Naive thymus-derived CD4-positive, alpha-beta T cell (primary cell): ENCODE measurements at regions not wholly inside any gene's neighbourhood (a gene's known extent, or its start where the extent isn't known, plus 50 kb on each side); places are given as distances from the start of the nearest gene placed in this dataset.

Source experiments
- ATAC-seq: fragments of 150-1000 bp; cut with Tn5 transposase; 2 replicates; pipeline ENCODE4 v1.10.0; 2021; ENCODE audit warnings: mild to moderate bottlenecking, moderate library complexity
- CTCF ChIA-PET: fragments of 350-600 bp; sonication (Branson Sonifier 250); formaldehyde crosslinking; loops from one replicate; lab custom pipeline; 2021; ENCODE audit warnings: antibody characterized with exemption; lab: Charles Lee
- POLR2A ChIA-PET: fragments of 350-600 bp; sonication (Branson Sonifier 250); formaldehyde crosslinking; loops from one replicate; lab custom pipeline; 2021; ENCODE audit warnings: antibody characterized with exemption, inconsistent platforms; lab: Charles Lee
- DNase-seq, 9 donors: peaks; one replicate each; pipeline versions ENCODE4 v3.0.0 to v3.0.0-alpha.2; 2020 to 2022; ENCODE audit warnings: mixed read lengths in 1 of 9
- H3K27ac ChIP-seq: one replicate; pipeline ENCODE4 v1.7.0; 2013; ENCODE audit warnings: mild to moderate bottlenecking, low read depth, low read length, moderate library complexity
- H3K27me3 ChIP-seq, 2 donors: one replicate each; pipeline ENCODE4 v1.7.0; 2013; ENCODE audit warnings: low read length in 2 of 2, mild to moderate bottlenecking in 2 of 2, moderate library complexity in 2 of 2; ENCODE audit not compliant: control insufficient read depth in 2 of 2, insufficient read depth in 2 of 2
- H3K36me3 ChIP-seq, 3 experiments: 1 replicate in 2 of 3; 2 replicates in 1 of 3; pipeline ENCODE4 v1.7.0; 2013; ENCODE audit warnings: low read length in 3 of 3, mild to moderate bottlenecking in 3 of 3, moderate library complexity in 1 of 3; ENCODE audit not compliant: insufficient read depth in 3 of 3, control insufficient read depth in 2 of 3
- H3K4me1 ChIP-seq, 2 donors: one replicate each; pipeline ENCODE4 v1.7.0; 2013; ENCODE audit warnings: low read length in 2 of 2, mild to moderate bottlenecking in 2 of 2, moderate library complexity in 1 of 2; ENCODE audit not compliant: control insufficient read depth in 2 of 2, insufficient read depth in 2 of 2
- H3K4me3 ChIP-seq: 2 replicates; pipeline ENCODE4 v1.7.0; 2013; ENCODE audit warnings: mild to moderate bottlenecking, low read length
- H3K9me3 ChIP-seq, 3 experiments: 1 replicate in 2 of 3; 2 replicates in 1 of 3; pipeline ENCODE4 v1.7.0; 2013; ENCODE audit warnings: low read length in 3 of 3; ENCODE audit not compliant: control insufficient read depth in 2 of 3
- H3K27ac Mint-ChIP-seq, 9 donors: one replicate each; pipeline ENCODE4 v1.8.0; 2020 to 2022; ENCODE audit warnings: mixed read lengths in 9 of 9, mild to moderate bottlenecking in 8 of 9, moderate library complexity in 5 of 9, inconsistent platforms in 2 of 9
- H3K27me3 Mint-ChIP-seq, 5 donors: one replicate each; pipeline ENCODE4 v1.8.0; 2021 to 2022; ENCODE audit warnings: mixed read lengths in 5 of 5, mild to moderate bottlenecking in 1 of 5
- H3K36me3 Mint-ChIP-seq, 5 donors: one replicate each; pipeline ENCODE4 v1.8.0; 2020 to 2022; ENCODE audit warnings: mixed read lengths in 5 of 5, mild to moderate bottlenecking in 3 of 5, inconsistent platforms in 1 of 5
- H3K4me1 Mint-ChIP-seq, 7 donors: one replicate each; pipeline ENCODE4 v1.8.0; 2020 to 2022; ENCODE audit warnings: mixed read lengths in 7 of 7, mild to moderate bottlenecking in 3 of 7, inconsistent platforms in 1 of 7
- H3K4me3 Mint-ChIP-seq, 10 donors: one replicate each; pipeline ENCODE4 v1.8.0; 2020 to 2022; ENCODE audit warnings: mild to moderate bottlenecking in 10 of 10, mixed read lengths in 10 of 10, moderate library complexity in 6 of 10, inconsistent platforms in 2 of 10
- H3K9me3 Mint-ChIP-seq, 11 donors: one replicate each; pipeline ENCODE4 v1.8.0; 2020 to 2022; ENCODE audit warnings: mixed read lengths in 11 of 11, mild to moderate bottlenecking in 4 of 11, inconsistent platforms in 1 of 11, moderate library complexity in 1 of 11
- intact Hi-C, 2 donors: fragments of 100-400 bp; cut with micrococcal nuclease; formaldehyde crosslinking; loops; one replicate each; pipeline ENCODE4 v1.15.1; 2023

DNA sequence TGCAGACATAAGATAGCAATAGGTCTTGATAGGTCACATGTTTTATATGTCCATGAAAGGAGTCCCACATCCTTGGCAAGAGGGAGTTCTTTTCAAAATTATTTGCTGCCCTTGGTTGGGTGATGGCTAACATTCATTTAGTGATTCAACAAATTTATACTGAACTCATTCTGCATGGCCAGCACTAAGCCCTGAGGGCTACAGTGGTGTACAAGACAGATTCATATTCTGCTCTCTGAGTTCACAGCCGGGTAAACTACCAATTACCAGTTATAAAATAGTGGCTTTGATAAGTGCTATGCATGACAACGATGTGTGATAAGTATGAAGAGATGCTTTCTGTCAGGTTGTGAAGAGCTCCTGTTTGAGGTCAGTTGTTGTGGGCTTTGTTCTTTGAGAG, 340.0 kb downstream of the GABRG2 start:
- Histone ChIP-seq H3K9me3 (no peaks in the 10 kb centered on the region), H3K4me1 (no peaks in the 10 kb centered on the region), H3K27me3 (no peaks in the 10 kb centered on the region), H3K4me3 (no peak overlapping the region), H3K36me3 (no peaks in the 10 kb centered on the region), H3K27ac (no peak overlapping the region)
- ChIA-PET POLR2A (no interaction called here), CTCF (no interaction called here)
- H3K27ac Mint-ChIP-seq = no peak overlapping the region
- DNase-seq (no peak), ATAC-seq (no peak)
- H3K4me3 Mint-ChIP-seq = no peak overlapping the region
- H3K4me1 Mint-ChIP-seq = peaks cover 0 to 2% (median 0%) of the 10 kb centered on the region in 7 donors
- no peaks in the 10 kb centered on the region for H3K27me3 Mint-ChIP-seq
- H3K36me3 Mint-ChIP-seq = no peaks in the 10 kb centered on the region
- intact Hi-C loops = no loop called here
- peaks cover 0 to 23% (median 2%) of the 10 kb centered on the region in 11 donors for H3K9me3 Mint-ChIP-seq

GRCh38 chr5:162410365-162410764, 342.8 kb downstream of the GABRG2 start:
- Mint-ChIP-seq H3K27ac (no peak overlapping the region), H3K4me1 (no peaks in the 10 kb centered on the region), H3K36me3 (no peaks in the 10 kb centered on the region), H3K4me3 (no peak overlapping the region), H3K9me3 (peaks cover 0 to 23% (median 3%) of the 10 kb centered on the region in 11 donors), H3K27me3 (no peaks in the 10 kb centered on the region)
- intact Hi-C loops = no loop called here
- no peaks in the 10 kb centered on the region for H3K4me1 ChIP-seq
- H3K4me3 ChIP-seq = no peak overlapping the region
- H3K27ac ChIP-seq = no peak overlapping the region
- ChIA-PET CTCF (no interaction called here), POLR2A (no interaction called here)
- H3K27me3 ChIP-seq = no peaks in the 10 kb centered on the region
- H3K36me3 ChIP-seq = no peaks in the 10 kb centered on the region
- ATAC-seq = no peak
- no peak for DNase-seq
- H3K9me3 ChIP-seq = no peaks in the 10 kb centered on the region

DNA sequence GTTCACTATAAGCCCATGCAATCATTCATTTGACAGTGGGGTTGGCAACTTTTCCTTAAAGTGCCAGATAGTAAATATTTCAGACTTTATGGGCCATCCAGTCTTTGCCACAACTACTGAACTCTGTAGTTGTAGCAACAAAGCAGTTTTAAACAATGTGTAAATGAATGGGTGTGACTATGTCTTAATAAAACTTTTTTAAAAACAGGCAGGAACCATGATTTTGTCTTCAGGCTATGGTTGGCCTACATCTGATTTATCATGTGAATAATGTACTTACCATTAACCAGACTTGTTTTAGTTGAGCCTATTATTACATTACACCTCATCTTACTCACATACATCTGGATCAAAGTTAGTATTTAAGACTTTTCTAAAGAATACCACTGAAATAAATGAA, 361.6 kb downstream of the GABRG2 start:
- CTCF ChIA-PET = no interaction called here
- peaks cover 0 to 16% (median 0%) of the 10 kb centered on the region in 11 donors for H3K9me3 Mint-ChIP-seq
- H3K4me1 Mint-ChIP-seq = no peaks in the 10 kb centered on the region
- H3K4me1 ChIP-seq = no peaks in the 10 kb centered on the region
- H3K27me3 ChIP-seq = no peaks in the 10 kb centered on the region
- ATAC-seq (no peak), DNase-seq (no peak)
- H3K36me3 ChIP-seq = no peaks in the 10 kb centered on the region
- no peaks in the 10 kb centered on the region for H3K9me3 ChIP-seq
- no peak overlapping the region for H3K4me3 ChIP-seq
- no peak overlapping the region for H3K27ac Mint-ChIP-seq
- no peak overlapping the region for H3K4me3 Mint-ChIP-seq
- no peaks in the 10 kb centered on the region for H3K27me3 Mint-ChIP-seq
- intact Hi-C loops = no loop called here
- POLR2A ChIA-PET = no interaction called here
- no peaks in the 10 kb centered on the region for H3K36me3 Mint-ChIP-seq
- no peak overlapping the region for H3K27ac ChIP-seq

GRCh38 chr5:162434281-162434680, 366.7 kb downstream of the GABRG2 start:
- Histone ChIP-seq H3K9me3 (no peaks in the 10 kb centered on the region), H3K36me3 (no peaks in the 10 kb centered on the region), H3K4me1 (no peaks in the 10 kb centered on the region), H3K4me3 (no peak overlapping the region), H3K27me3 (no peaks in the 10 kb centered on the region), H3K27ac (no peak overlapping the region)
- ATAC-seq (no peak), DNase-seq (no peak)
- ChIA-PET CTCF (no interaction called here), POLR2A (no interaction called here)
- no peaks in the 10 kb centered on the region for H3K27me3 Mint-ChIP-seq
- intact Hi-C loops = no loop called here
- H3K27ac Mint-ChIP-seq = no peak overlapping the region
- peaks cover 0 to 7% (median 2%) of the 10 kb centered on the region in 11 donors for H3K9me3 Mint-ChIP-seq
- no peaks in the 10 kb centered on the region for H3K36me3 Mint-ChIP-seq
- H3K4me1 Mint-ChIP-seq = no peaks in the 10 kb centered on the region
- no peak overlapping the region for H3K4me3 Mint-ChIP-seq

GRCh38 chr5:162436055-162436454, 368.5 kb downstream of the GABRG2 start:
- no peaks in the 10 kb centered on the region for H3K9me3 ChIP-seq
- no peaks in the 10 kb centered on the region for H3K27me3 ChIP-seq
- no peaks in the 10 kb centered on the region for H3K36me3 ChIP-seq
- no peak overlapping the region for H3K4me3 ChIP-seq
- ATAC-seq (no peak), DNase-seq (no peak)
- Mint-ChIP-seq H3K36me3 (no peaks in the 10 kb centered on the region), H3K4me3 (no peak overlapping the region), H3K4me1 (no peaks in the 10 kb centered on the region), H3K27me3 (no peaks in the 10 kb centered on the region), H3K9me3 (peaks cover 0 to 13% (median 6%) of the 10 kb centered on the region in 11 donors), H3K27ac (no peak overlapping the region)
- no peaks in the 10 kb centered on the region for H3K4me1 ChIP-seq
- no peak overlapping the region for H3K27ac ChIP-seq
- ChIA-PET POLR2A (no interaction called here), CTCF (no interaction called here)
- intact Hi-C loops = no loop called here

- no peaks in the 10 kb centered on the region for H3K4me1 ChIP-seq
- Mint-ChIP-seq H3K9me3 (peaks cover 0 to 18% (median 3%) of the 10 kb centered on the region in 11 donors), H3K4me1 (no peaks in the 10 kb centered on the region), H3K4me3 (no peak overlapping the region), H3K27me3 (no peaks in the 10 kb centered on the region), H3K27ac (no peak overlapping the region), H3K36me3 (no peaks in the 10 kb centered on the region)
- H3K27me3 ChIP-seq = no peaks in the 10 kb centered on the region
- ATAC-seq (no peak), DNase-seq (no peak)
- H3K27ac ChIP-seq = no peak overlapping the region
- intact Hi-C loops = no loop called here
- no peaks in the 10 kb centered on the region for H3K36me3 ChIP-seq
- no peaks in the 10 kb centered on the region for H3K9me3 ChIP-seq
- ChIA-PET CTCF (no interaction called here), POLR2A (no interaction called here)
- no peak overlapping the region for H3K4me3 ChIP-seq
These were observed 376.7 kb downstream of the GABRG2 start for GRCh38 chr5:162444129-162444762.

- Mint-ChIP-seq H3K4me1 (no peaks in the 10 kb centered on the region), H3K36me3 (peaks cover 0 to 6% (median 0%) of the 10 kb centered on the region in 5 donors), H3K27me3 (no peaks in the 10 kb centered on the region), H3K27ac (no peak overlapping the region), H3K9me3 (peaks cover 6 to 38% (median 18%) of the 10 kb centered on the region in 11 donors), H3K4me3 (no peak overlapping the region)
- Histone ChIP-seq H3K4me3 (no peak overlapping the region), H3K4me1 (no peaks in the 10 kb centered on the region), H3K36me3 (no peaks in the 10 kb centered on the region), H3K9me3 (peaks cover 0 to 5% (median 0%) of the 10 kb centered on the region in 3 experiments), H3K27ac (no peak overlapping the region), H3K27me3 (no peaks in the 10 kb centered on the region)
- ATAC-seq (no peak), DNase-seq (no peak)
- ChIA-PET POLR2A (no interaction called here), CTCF (no interaction called here)
- intact Hi-C loops = no loop called here
These were observed 388.5 kb downstream of the GABRG2 start for GRCh38 chr5:162456086-162456485.
